ENCODE measurements at regions not wholly inside any gene's neighbourhood (a gene's known extent, or its start where the extent isn't known, plus 50 kb on each side); places are given as distances from the start of the nearest gene placed in this dataset.

- TF ChIP-seq CTCF (IDR thresholded peaks at IDR 0.05): no peak
- TF ChIP-seq POLR2A (IDR thresholded peaks at IDR 0.05): no peak
Observed at GRCh38 chr3:194268654-194269512, 82.2 kb downstream of the CPN2 start.

Data from body of pancreas (tissue), 4 donors.